Upper lobe of left lung (tissue), 4 donors: ENCODE measurements at regions not wholly inside any gene's neighbourhood (a gene's known extent, or its start where the extent isn't known, plus 50 kb on each side); places are given as distances from the start of the nearest gene placed in this dataset.

Source experiments
- CTCF ChIP-seq, 6 experiments: fragments of 450-650 bp in 4 of 6; fragments of 200-600 bp in 2 of 6; sonication (generic) in 2 of 6; IDR thresholded peaks; one replicate each; pipeline ENCODE4 v1.5.1; 2016 to 2019; ENCODE audit warnings: antibody characterized with exemption in 6 of 6
- POLR2AphosphoS5 ChIP-seq, 2 donors: sonication (generic); formaldehyde crosslinking; IDR thresholded peaks; one replicate each; pipeline ENCODE4 v1.5.1; 2017; ENCODE audit warnings: antibody characterized with exemption in 2 of 2

GRCh38 chr6:26267083-26267589, 97.9 kb upstream of the BTN3A2 start:
- TF ChIP-seq CTCF (IDR thresholded peaks at IDR 0.05), result no peak
- TF ChIP-seq POLR2AphosphoS5 (IDR thresholded peaks at IDR 0.05), result no peak
